ENCODE measurements at regions not wholly inside any gene's neighbourhood (a gene's known extent, or its start where the extent isn't known, plus 50 kb on each side); places are given as distances from the start of the nearest gene placed in this dataset.

DNA sequence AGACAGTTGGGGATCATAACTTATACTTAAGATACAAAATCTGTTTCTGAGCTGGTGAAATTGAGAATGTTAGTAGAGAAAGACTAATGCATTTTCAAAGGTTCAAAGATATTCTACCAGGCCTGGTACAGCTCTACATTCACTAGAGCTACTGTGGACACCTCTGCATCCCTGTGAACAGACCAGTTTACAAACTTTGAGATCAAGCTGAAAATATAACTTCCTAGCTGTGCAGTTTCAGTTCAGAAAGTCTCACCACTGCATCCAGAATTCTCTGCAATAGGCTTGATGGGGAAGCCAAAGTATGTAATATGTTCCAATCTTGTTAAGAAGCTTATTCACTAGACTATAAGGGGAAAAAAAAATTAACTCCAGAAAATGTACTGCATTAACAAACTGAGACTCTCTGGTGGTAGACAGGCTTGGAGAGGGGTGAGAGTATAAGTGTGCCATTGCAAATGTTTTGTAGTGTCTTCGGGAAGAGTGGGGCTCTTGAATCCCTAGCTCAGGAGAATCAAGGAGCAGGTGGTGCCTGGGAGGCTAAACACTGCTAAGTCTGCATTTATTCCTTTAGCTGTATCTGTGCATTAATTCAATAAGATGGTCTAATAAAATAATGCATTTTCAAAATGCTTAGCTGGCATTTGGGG is 671.9 kb downstream of the NR2F1-AS1 start:
- no peak for TF ChIP-seq POLR2A (IDR thresholded peaks at IDR 0.05)
- TF ChIP-seq, protein P1, sequence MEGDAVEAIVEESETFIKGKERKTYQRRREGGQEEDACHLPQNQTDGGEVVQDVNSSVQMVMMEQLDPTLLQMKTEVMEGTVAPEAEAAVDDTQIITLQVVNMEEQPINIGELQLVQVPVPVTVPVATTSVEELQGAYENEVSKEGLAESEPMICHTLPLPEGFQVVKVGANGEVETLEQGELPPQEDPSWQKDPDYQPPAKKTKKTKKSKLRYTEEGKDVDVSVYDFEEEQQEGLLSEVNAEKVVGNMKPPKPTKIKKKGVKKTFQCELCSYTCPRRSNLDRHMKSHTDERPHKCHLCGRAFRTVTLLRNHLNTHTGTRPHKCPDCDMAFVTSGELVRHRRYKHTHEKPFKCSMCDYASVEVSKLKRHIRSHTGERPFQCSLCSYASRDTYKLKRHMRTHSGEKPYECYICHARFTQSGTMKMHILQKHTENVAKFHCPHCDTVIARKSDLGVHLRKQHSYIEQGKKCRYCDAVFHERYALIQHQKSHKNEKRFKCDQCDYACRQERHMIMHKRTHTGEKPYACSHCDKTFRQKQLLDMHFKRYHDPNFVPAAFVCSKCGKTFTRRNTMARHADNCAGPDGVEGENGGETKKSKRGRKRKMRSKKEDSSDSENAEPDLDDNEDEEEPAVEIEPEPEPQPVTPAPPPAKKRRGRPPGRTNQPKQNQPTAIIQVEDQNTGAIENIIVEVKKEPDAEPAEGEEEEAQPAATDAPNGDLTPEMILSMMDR (IDR thresholded peaks at IDR 0.05), result no peak
- Histone ChIP-seq H3K27me3 (no peaks in the 10 kb centered on the region), H3K27ac (no peak overlapping the region), H3K4me3 (replicated peaks in 1 of 3) (no peak overlapping the region), H3K9me3 (no peaks in the 10 kb centered on the region), H3K4me1 (no peaks in the 10 kb centered on the region), H3K36me3 (no peaks in the 10 kb centered on the region)
- WGBS, 2 donors, result 38 to 61% methylated on average over 1 of the region's 1 CpG
- DNase-seq, result no peak
- intact Hi-C loops (cut with DNase I), result no loop called here

DNA sequence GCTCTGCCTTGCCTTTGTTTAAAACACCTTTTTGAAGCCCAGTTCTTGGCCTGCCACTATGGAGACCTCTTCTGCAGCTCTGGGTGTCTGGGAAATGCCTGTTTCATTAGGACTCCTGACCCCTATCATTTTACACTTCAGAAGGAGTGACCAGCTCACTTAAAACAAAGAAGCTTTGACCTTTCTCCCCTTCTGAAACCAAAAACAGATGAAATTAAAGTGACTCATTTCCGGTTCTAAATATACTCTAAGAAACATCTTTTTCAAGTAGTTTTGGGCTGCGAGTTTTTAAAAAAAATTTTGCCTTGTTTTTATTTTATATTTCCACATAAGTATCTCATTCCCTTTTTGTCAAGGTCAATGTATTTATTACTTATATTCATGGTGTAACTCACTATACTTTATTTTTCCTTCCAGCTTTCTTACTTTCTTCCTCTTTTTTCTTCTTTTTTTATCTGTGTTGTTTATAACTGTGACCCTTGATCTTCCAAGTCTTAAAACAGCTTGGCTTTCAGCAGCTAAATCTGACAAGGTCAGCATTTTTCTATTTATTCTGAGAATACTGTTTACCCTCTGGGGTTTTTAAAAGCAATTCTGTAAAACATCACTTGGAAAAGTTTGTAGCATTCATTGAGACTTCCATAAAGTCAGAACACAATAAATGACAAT is 672.9 kb downstream of the NR2F1-AS1 start:
- TF ChIP-seq POLR2A (IDR thresholded peaks at IDR 0.05), result no peak
- TF ChIP-seq, protein P1 (IDR thresholded peaks at IDR 0.05), result no peak
- intact Hi-C loops (cut with DNase I), result no loop called here
- DNase-seq, result no peak

DNA sequence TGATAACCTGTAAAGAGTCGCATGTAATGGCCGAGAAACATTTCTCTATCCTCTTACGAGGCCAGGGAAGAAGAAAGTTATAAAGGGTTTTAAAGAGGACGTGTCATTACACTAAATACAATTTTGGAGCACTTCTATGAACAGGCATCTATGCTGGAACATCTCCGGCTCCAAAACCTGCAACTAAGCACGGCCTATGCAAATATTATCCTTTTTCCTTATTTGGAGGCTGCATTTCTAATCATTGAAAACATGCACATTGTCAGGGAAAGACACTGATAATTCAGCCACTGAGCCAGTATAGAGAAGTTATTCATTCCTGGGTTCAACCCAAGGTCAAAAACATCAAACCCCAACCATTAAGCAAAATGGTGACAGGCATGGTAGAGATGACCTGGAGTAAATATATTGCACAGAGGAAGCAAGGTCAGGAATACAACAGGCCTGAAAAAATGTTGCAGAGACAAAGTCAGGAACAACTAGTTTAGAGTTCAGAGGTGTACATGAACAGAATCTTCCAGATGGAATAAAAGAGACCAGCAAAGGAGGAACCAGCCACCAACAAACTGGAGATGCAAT is 674.1 kb downstream of the NR2F1-AS1 start:
- TF ChIP-seq POLR2A (IDR thresholded peaks at IDR 0.05), result no peak
- TF ChIP-seq, protein P1 (IDR thresholded peaks at IDR 0.05), result no peak
- no peaks in the 10 kb centered on the region for H3K4me1 ChIP-seq
- H3K9me3 ChIP-seq, result no peaks in the 10 kb centered on the region
- DNase-seq, result no peak
- intact Hi-C loops (cut with DNase I), result no loop called here
- no peak overlapping the region for H3K4me3 ChIP-seq (replicated peaks in 1 of 3)
- no peaks in the 10 kb centered on the region for H3K27me3 ChIP-seq
- H3K27ac ChIP-seq, result no peak overlapping the region
- H3K36me3 ChIP-seq, result no peaks in the 10 kb centered on the region
- 92 to 93% methylated on average over 6 of the region's 6 CpGs for WGBS, 2 donors

More for the DNA sequence above, 672.9 kb downstream of the NR2F1-AS1 start:
- Histone ChIP-seq H3K9me3 (no peaks in the 10 kb centered on the region), H3K4me3 (replicated peaks in 1 of 3) (no peak overlapping the region), H3K4me1 (no peaks in the 10 kb centered on the region), H3K36me3 (no peaks in the 10 kb centered on the region), H3K27ac (no peak overlapping the region), H3K27me3 (no peaks in the 10 kb centered on the region)
- 58 to 64% methylated on average over 2 of the region's 2 CpGs for WGBS, 2 donors

DNA sequence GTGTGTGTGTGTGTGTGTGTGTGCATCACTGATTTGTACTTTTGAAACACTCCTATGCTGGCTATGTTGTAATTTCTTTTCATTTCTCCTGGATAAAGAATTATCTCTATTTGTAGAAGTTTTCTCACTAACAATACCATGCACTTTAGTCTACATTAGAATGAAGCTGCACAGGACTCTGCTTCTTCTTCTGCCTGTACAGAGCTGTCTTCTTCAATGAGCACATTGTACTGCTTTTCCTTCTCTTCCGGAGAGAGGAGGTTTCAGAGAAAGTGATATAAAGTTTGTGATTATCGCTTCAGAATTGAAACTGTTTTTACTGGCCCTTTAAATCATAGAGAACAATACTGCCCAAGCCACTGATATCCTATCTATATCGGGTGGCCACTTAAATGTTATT is 677.0 kb downstream of the NR2F1-AS1 start:
- intact Hi-C loops (cut with DNase I), result no loop called here
- H3K4me3 ChIP-seq (replicated peaks in 1 of 3), result no peak overlapping the region
- no peak overlapping the region for H3K27ac ChIP-seq
- no peaks in the 10 kb centered on the region for H3K36me3 ChIP-seq
- H3K27me3 ChIP-seq, result no peaks in the 10 kb centered on the region
- no peak for DNase-seq
- H3K4me1 ChIP-seq, result no peaks in the 10 kb centered on the region
- TF ChIP-seq, protein P1 (IDR thresholded peaks at IDR 0.05), result no peak
- TF ChIP-seq POLR2A (IDR thresholded peaks at IDR 0.05), result no peak
- H3K9me3 ChIP-seq, result no peaks in the 10 kb centered on the region
- 79 to 83% methylated on average over 3 of the region's 3 CpGs for WGBS, 2 donors

DNA sequence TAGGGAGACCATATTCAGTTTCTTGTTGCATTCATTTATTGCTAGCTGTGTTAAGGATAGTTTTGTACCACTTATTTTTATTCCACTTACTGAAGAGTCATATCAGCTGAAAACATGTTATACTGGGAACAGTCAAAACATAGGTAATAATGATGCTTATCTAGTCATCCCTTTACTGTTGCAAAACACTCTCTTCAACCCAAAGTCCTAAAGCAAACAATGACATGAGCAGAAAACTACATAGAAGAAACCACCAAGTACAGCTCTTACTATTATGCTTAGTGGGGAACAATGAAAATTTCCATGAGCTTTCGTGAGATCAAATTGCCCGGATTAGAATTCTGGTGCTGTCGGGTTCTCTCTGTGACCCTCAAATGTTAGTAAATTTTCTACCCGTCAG is 681.4 kb downstream of the NR2F1-AS1 start:
- no peak for DNase-seq
- WGBS, 2 donors, result 64 to 81% methylated on average over 4 of the region's 4 CpGs
- H3K4me3 ChIP-seq (replicated peaks in 1 of 3), result no peak overlapping the region

More for the DNA sequence above, 681.4 kb downstream of the NR2F1-AS1 start:
- no peaks in the 10 kb centered on the region for H3K9me3 ChIP-seq
- no peaks in the 10 kb centered on the region for H3K36me3 ChIP-seq
- TF ChIP-seq, protein P1 (IDR thresholded peaks at IDR 0.05), result no peak
- TF ChIP-seq POLR2A (IDR thresholded peaks at IDR 0.05), result no peak
- no peak overlapping the region for H3K27ac ChIP-seq
- intact Hi-C loops (cut with DNase I), result no loop called here
- H3K27me3 ChIP-seq, result no peaks in the 10 kb centered on the region
- no peaks in the 10 kb centered on the region for H3K4me1 ChIP-seq

Measured in thyroid gland (tissue), 4 donors.